Ovary (tissue), 7 donors: ENCODE measurements at regions not wholly inside any gene's neighbourhood (a gene's known extent, or its start where the extent isn't known, plus 50 kb on each side); places are given as distances from the start of the nearest gene placed in this dataset. TPM values are rescaled to one million over a fixed set of nuclear protein-coding genes. Genes with fewer than 3 reads are reported as not detected.
A peak's percentile ranks its signal among the peaks of the same experiment; 100 is the strongest.
"Not testable (repeated sequence)": the region's sequence is repeated elsewhere in the genome, so short reads cannot be mapped to it uniquely, and the experiment has no call there.

Experiments
- DNase-seq, 5 donors: peaks; one replicate each; pipeline ENCODE4 v3.0.0-alpha.2; 2019 to 2020
- H3K27ac ChIP-seq, 2 donors: fragments of 200-600 bp; one replicate each; pipeline versions ENCODE4 v1.5.1 to v1.8.0; 2019 to 2022
- H3K27me3 ChIP-seq: fragments of 200-600 bp; one replicate; pipeline ENCODE4 v1.8.0; 2022
- H3K36me3 ChIP-seq: fragments of 200-600 bp; sonication (generic); one replicate; pipeline ENCODE4 v1.5.1; 2019
- H3K4me1 ChIP-seq: one replicate; pipeline ENCODE4 v1.8.1; 2013; ENCODE audit warnings: mild to moderate bottlenecking, moderate library complexity; ENCODE audit not compliant: insufficient read depth
- H3K4me3 ChIP-seq: fragments of 200-600 bp; sonication (generic); one replicate; pipeline ENCODE4 v1.5.1; 2017
- H3K9me3 ChIP-seq, 2 donors: fragments of 200-600 bp in 1 of 2; sonication (generic) in 1 of 2; one replicate each; pipeline versions ENCODE4 v1.5.1 to v1.8.1; 2013 to 2019; ENCODE audit warnings: mild to moderate bottlenecking in 1 of 2, moderate library complexity in 1 of 2
- EP300 ChIP-seq: sonication (generic); formaldehyde crosslinking; IDR thresholded peaks from one replicate; pipeline ENCODE4 v1.6.1; 2017; ENCODE audit warnings: antibody characterized with exemption
- POLR2A ChIP-seq: fragments of 450-650 bp; IDR thresholded peaks from one replicate; pipeline ENCODE4 v1.6.1; 2017; ENCODE audit warnings: antibody characterized with exemption, mild to moderate bottlenecking, moderate library complexity
- WGBS, 3 donors: extraction: QIAGEN DNeasy Blood & Tissue Kit in 1 of 3; methylation state at CpG; one replicate each; pipeline versions ENCODE4 v1.1.5 to v1.1.7; 2013 to 2017; 5-methylcytosine and 5-hydroxymethylcytosine counted together
- intact Hi-C, 4 donors: fragments of 100-400 bp; cut with DNase I; formaldehyde crosslinking; loops; one replicate each; pipeline versions ENCODE4 v1.11.0 to v1.15.1; 2022 to 2023
- small RNA-seq: library from RNA; depleted of rRNA; stranded (forward); fragments of <200 nt; gene quantifications from one replicate; pipeline ENCODE3, GENCODE V24; 2016
- TF ChIP-seq, protein P1 (sequence below), 3 donors: fragments of 450-650 bp in 2 of 3; fragments of 200-600 bp in 1 of 3; IDR thresholded peaks; one replicate each; pipeline versions ENCODE4 v1.5.1 to v1.8.0; 2016 to 2022; ENCODE audit warnings: antibody characterized with exemption in 3 of 3, mild to moderate bottlenecking in 1 of 3
- donor health status: DM: no; HTN: no; CAD: no; lungs with moderate emphysema.
- donor health status: DM: no; HTN: no; CAD: no.
- donor health status: Bipolar disorder and iron deficiency.
- donor health status: DM: no; HTN: no; CAD: no.
- donor health status: DM: yes; HTN: yes; CAD: no.

DNA sequence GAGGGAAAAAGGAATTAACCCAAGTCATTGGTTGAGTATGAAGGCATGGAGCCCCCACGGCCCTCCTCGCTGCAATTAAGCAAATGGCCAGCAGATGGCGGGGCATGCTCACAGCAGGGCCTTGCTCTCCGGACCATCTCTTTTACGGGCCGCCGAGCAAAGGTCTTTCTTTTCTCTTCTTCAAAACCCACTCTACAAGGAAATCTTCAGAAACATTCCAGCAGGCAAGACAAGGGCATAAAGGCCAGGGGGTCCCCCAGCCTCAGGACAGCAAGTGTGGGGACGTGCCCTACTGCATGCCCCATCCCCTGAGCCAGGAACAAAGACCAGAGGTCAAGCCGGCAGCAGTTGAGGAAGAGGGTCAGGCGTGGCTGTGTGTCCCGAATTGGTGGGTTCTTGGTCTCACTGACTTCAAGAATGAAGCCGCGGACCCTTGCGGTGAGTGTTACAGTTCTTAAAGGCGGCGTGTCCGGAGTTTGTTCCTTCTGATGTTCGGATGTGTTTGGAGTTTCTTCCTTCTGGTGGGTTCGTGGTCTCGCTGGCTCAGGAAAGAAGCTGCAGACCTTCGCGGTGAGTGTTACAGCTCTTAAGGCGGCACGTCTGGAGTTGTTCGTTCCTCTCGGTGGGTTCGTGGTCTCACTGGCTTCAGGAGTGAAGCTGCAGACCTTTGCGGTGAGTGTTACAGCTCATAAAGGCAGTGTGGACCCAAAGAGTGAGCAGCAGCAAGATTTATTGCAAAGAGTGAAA is 59.6 kb upstream of the TOP1 start:
- H3K9me3 ChIP-seq, H3K4me1 ChIP-seq, H3K27ac ChIP-seq, H3K36me3 ChIP-seq, H3K27me3 ChIP-seq: not testable (repeated sequence)
- H3K4me3 ChIP-seq: peak overlapping the region; percentile 19
- intact Hi-C loops: loop anchor here in 3 of 4 donors (2.0 to 10.0 kb wide), 3 partner anchors 126 to 1914 kb away; no protein-coding TSS in a partner anchor
- TF ChIP-seq, protein P1, sequence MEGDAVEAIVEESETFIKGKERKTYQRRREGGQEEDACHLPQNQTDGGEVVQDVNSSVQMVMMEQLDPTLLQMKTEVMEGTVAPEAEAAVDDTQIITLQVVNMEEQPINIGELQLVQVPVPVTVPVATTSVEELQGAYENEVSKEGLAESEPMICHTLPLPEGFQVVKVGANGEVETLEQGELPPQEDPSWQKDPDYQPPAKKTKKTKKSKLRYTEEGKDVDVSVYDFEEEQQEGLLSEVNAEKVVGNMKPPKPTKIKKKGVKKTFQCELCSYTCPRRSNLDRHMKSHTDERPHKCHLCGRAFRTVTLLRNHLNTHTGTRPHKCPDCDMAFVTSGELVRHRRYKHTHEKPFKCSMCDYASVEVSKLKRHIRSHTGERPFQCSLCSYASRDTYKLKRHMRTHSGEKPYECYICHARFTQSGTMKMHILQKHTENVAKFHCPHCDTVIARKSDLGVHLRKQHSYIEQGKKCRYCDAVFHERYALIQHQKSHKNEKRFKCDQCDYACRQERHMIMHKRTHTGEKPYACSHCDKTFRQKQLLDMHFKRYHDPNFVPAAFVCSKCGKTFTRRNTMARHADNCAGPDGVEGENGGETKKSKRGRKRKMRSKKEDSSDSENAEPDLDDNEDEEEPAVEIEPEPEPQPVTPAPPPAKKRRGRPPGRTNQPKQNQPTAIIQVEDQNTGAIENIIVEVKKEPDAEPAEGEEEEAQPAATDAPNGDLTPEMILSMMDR (IDR thresholded peaks at IDR 0.05): peak; percentile 83 to 89 (median 87)
- WGBS, 3 donors: 7 to 23% (median 17%) methylated on average over 26 to 28 of the region's 28 CpGs
- peak; percentile 73 to 88 (median 85) for DNase-seq

GRCh38 chr20:40970218-40970617 is 58.4 kb upstream of the TOP1 start:
- 90 to 93% (median 93%) methylated on average over 6 of the region's 6 CpGs for WGBS, 3 donors
- H3K4me1 ChIP-seq: peaks cover 2% of the 10 kb centered on the region
- intact Hi-C loops: loop anchor here in 1 of 4 donors (10.0 kb wide), 1 partner anchor 445 kb away; no protein-coding TSS in a partner anchor
- DNase-seq: no peak
- no peak overlapping the region for H3K27ac ChIP-seq
- H3K27me3 ChIP-seq: no peaks in the 10 kb centered on the region
- H3K9me3 ChIP-seq: no peaks in the 10 kb centered on the region
- H3K4me3 ChIP-seq: no peak overlapping the region
- TF ChIP-seq POLR2A (no peak), EP300 (no peak)
- TF ChIP-seq, protein P1 (IDR thresholded peaks at IDR 0.05): no peak
- H3K36me3 ChIP-seq: no peaks in the 10 kb centered on the region

DNA sequence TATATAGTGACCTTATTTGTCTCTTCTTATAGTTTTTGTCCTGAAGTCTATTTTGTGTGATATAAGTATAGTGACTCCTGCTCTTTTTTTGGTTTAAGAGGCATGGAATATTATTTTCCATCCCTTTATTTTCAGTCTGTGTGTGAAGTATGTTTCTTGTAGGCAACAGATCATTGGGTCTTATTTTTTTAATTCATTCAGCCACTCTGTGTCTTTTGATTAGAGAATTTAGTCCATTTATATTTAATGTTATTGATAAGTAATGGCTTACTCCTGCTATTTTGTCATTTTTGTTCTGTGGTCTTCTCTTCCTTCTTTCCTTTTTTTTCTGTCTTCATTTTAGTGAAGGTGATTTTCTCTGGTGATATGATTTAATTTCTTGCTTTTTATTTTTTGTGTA is 51.4 kb upstream of the TOP1 start:
- intact Hi-C loops: loop anchor here in 1 of 4 donors (10.0 kb wide), 1 partner anchor 438 kb away; no protein-coding TSS in a partner anchor
- no peaks in the 10 kb centered on the region for H3K4me1 ChIP-seq
- H3K27ac ChIP-seq: no peak overlapping the region
- no peaks in the 10 kb centered on the region for H3K9me3 ChIP-seq
- no peaks in the 10 kb centered on the region for H3K27me3 ChIP-seq
- H3K36me3 ChIP-seq: no peaks in the 10 kb centered on the region
- no peak for DNase-seq
- no peak overlapping the region for H3K4me3 ChIP-seq
- TF ChIP-seq EP300 (no peak), POLR2A (no peak)
- TF ChIP-seq, protein P1 (IDR thresholded peaks at IDR 0.05): no peak

GRCh38 chr20:40978761-40979160 is 49.9 kb upstream of the TOP1 start:
- no peaks in the 10 kb centered on the region for H3K27me3 ChIP-seq
- TF ChIP-seq EP300 (no peak), POLR2A (no peak)
- TF ChIP-seq, protein P1 (IDR thresholded peaks at IDR 0.05): no peak
- no peak overlapping the region for H3K4me3 ChIP-seq
- H3K4me1 ChIP-seq: no peaks in the 10 kb centered on the region
- intact Hi-C loops: loop anchor here in 1 of 4 donors (10.0 kb wide), 1 partner anchor 436 kb away; no protein-coding TSS in a partner anchor
- no peak overlapping the region for H3K27ac ChIP-seq
- no peaks in the 10 kb centered on the region for H3K36me3 ChIP-seq
- no peak for DNase-seq
- 85 to 94% (median 89%) methylated on average over 3 of the region's 3 CpGs for WGBS, 3 donors
- no peaks in the 10 kb centered on the region for H3K9me3 ChIP-seq

Small RNAs in the stretch of these regions (small RNA-seq; reads per million reads assigned to genes)
- gene RNA5SP484: not detected
